Colonic mucosa (tissue), 4 donors: ENCODE measurements at regions not wholly inside any gene's neighbourhood (a gene's known extent, or its start where the extent isn't known, plus 50 kb on each side); places are given as distances from the start of the nearest gene placed in this dataset.

Experiments used
- DNase-seq: peaks from one replicate; pipeline ENCODE4 v3.0.0-alpha.2; 2020
- H3K27ac ChIP-seq: fragments of 200-600 bp; one replicate; pipeline ENCODE4 v1.8.0; 2021
- H3K27me3 ChIP-seq: fragments of 200-600 bp; one replicate; pipeline ENCODE4 v1.8.0; 2021
- H3K36me3 ChIP-seq: fragments of 200-600 bp; one replicate; pipeline ENCODE4 v1.8.0; 2021
- H3K4me1 ChIP-seq: fragments of 200-600 bp; one replicate; pipeline ENCODE4 v1.8.0; 2021; ENCODE audit warnings: mild to moderate bottlenecking
- H3K4me3 ChIP-seq: fragments of 200-600 bp; one replicate; pipeline ENCODE4 v1.8.0; 2021
- H3K9ac ChIP-seq, 2 donors: one replicate each; pipeline ENCODE4 v1.7.0; 2013; ENCODE audit warnings: control low read depth in 2 of 2, low read depth in 2 of 2, low read length in 2 of 2
- H3K9me3 ChIP-seq: fragments of 200-600 bp; one replicate; pipeline ENCODE4 v1.8.0; 2021
- CTCF ChIP-seq: fragments of 200-600 bp; IDR thresholded peaks from one replicate; pipeline ENCODE4 v1.8.0; 2022; ENCODE audit warnings: antibody characterized with exemption, mild to moderate bottlenecking
- intact Hi-C: fragments of 100-400 bp; cut with DNase I; formaldehyde crosslinking; loops from one replicate; pipeline ENCODE4 v1.14.1; 2022
- donor health status: healthy.
- donor health status: DM: no; HTN: no; CAD: no.
- donor health status: DM: no; HTN: no; CAD: no.

- no peak for DNase-seq
- no peak overlapping the region for H3K9ac ChIP-seq
- H3K27ac ChIP-seq: no peak overlapping the region
- no peak for TF ChIP-seq CTCF
- H3K4me1 ChIP-seq: no peaks in the 10 kb centered on the region
- H3K9me3 ChIP-seq: no peaks in the 10 kb centered on the region
- no peaks in the 10 kb centered on the region for H3K36me3 ChIP-seq
- no peak overlapping the region for H3K4me3 ChIP-seq
- peaks cover 16% of the 10 kb centered on the region for H3K27me3 ChIP-seq
- intact Hi-C loops: no loop called here
Measured at GRCh38 chr16:48814994-48815393, 205.0 kb upstream of the N4BP1 start.

- no peak overlapping the region for H3K27ac ChIP-seq
- H3K4me1 ChIP-seq: no peaks in the 10 kb centered on the region
- DNase-seq: no peak
- H3K4me3 ChIP-seq: no peak overlapping the region
- no peak overlapping the region for H3K9ac ChIP-seq
- intact Hi-C loops: no loop called here
- peaks cover 17% of the 10 kb centered on the region for H3K27me3 ChIP-seq
- no peak for TF ChIP-seq CTCF
- no peaks in the 10 kb centered on the region for H3K9me3 ChIP-seq
- H3K36me3 ChIP-seq: no peaks in the 10 kb centered on the region
Measured at GRCh38 chr16:48813485-48813884, 203.5 kb upstream of the N4BP1 start.

- TF ChIP-seq CTCF: no peak
- Histone ChIP-seq H3K9me3 (no peaks in the 10 kb centered on the region), H3K4me3 (no peak overlapping the region), H3K27ac (no peak overlapping the region), H3K27me3 (peaks cover 17% of the 10 kb centered on the region), H3K36me3 (no peaks in the 10 kb centered on the region), H3K4me1 (no peaks in the 10 kb centered on the region), H3K9ac (no peak overlapping the region)
- no peak for DNase-seq
- intact Hi-C loops: no loop called here
Measured at GRCh38 chr16:48812856-48813255, 202.9 kb upstream of the N4BP1 start.

GRCh38 chr16:48811478-48811877, 201.5 kb upstream of the N4BP1 start:
- H3K36me3 ChIP-seq: no peaks in the 10 kb centered on the region
- DNase-seq: no peak
- no peaks in the 10 kb centered on the region for H3K9me3 ChIP-seq
- no peak overlapping the region for H3K4me3 ChIP-seq
- H3K9ac ChIP-seq: no peak overlapping the region
- intact Hi-C loops: no loop called here
- H3K27ac ChIP-seq: no peak overlapping the region
- H3K27me3 ChIP-seq: peaks cover 17% of the 10 kb centered on the region
- H3K4me1 ChIP-seq: no peaks in the 10 kb centered on the region
- TF ChIP-seq CTCF: no peak

GRCh38 chr16:48810803-48811453, 200.9 kb upstream of the N4BP1 start:
- DNase-seq: no peak
- Histone ChIP-seq H3K9me3 (no peaks in the 10 kb centered on the region), H3K4me1 (no peaks in the 10 kb centered on the region), H3K27ac (no peak overlapping the region), H3K36me3 (no peaks in the 10 kb centered on the region), H3K9ac (no peak overlapping the region), H3K27me3 (peaks cover 17% of the 10 kb centered on the region), H3K4me3 (no peak overlapping the region)
- intact Hi-C loops: no loop called here
- TF ChIP-seq CTCF: no peak
